ENCODE measurements at regions not wholly inside any gene's neighbourhood (a gene's known extent, or its start where the extent isn't known, plus 50 kb on each side); places are given as distances from the start of the nearest gene placed in this dataset.
"Not testable (repeated sequence)": the region's sequence is repeated elsewhere in the genome, so short reads cannot be mapped to it uniquely, and the experiment has no call there.

DNA sequence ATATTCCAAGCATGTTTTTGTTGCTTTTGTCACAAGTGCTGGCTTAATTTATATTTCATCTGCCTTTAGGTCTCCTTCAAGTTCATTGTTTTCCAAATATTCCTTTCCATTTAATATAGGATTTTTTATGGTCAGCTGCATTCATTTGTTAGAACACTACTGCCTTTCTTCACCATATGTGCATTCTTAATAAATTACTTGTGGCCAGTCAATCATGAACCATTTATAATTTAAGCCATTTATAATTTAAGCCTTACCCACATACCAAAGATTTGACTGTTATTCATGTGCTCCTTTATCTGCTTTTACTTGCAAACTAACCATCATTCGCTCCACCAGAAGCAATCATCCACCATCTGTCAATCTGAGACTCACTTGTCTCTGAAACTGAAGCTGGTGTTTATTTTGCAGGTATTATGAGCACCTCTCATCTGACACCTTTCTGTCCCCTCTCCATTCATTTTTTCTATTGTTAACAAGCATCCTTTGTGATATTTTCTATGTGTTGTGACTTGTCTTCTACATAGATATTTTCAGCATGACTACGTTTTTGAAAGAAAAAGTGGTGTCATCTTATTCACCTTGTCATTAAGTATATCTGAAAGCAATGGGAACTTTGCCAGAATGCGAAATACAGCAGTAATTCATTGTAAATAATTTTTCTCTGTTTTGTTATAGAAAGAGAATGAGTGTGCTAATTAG, 786.8 kb downstream of the KCNJ3 start:
- DNase-seq (ENCODE audit: extremely low read depth, insufficient read length): no peak
- Histone ChIP-seq H3K27me3 (replicated peaks; ENCODE audit: control insufficient read depth, insufficient read depth, low read length) (no peaks in the 10 kb centered on the region), H3K4me3 (replicated peaks; ENCODE audit: low read depth, low read length) (no peak overlapping the region), H3K36me3 (ENCODE audit: control insufficient read depth, insufficient read depth, low read length) (no peaks in the 10 kb centered on the region)
- no peak for TF ChIP-seq CTCF (IDR thresholded peaks at IDR 0.05; ENCODE audit: insufficient read depth, low read length, poor library complexity, severe bottlenecking)

GRCh38 chr2:155481141-155481540, 782.6 kb downstream of the KCNJ3 start:
- TF ChIP-seq CTCF (IDR thresholded peaks at IDR 0.05; ENCODE audit: insufficient read depth, low read length, poor library complexity, severe bottlenecking): no peak
- Histone ChIP-seq H3K4me3 (replicated peaks; ENCODE audit: low read depth, low read length) (no peak overlapping the region), H3K27me3 (replicated peaks; ENCODE audit: control insufficient read depth, insufficient read depth, low read length) (no peaks in the 10 kb centered on the region), H3K36me3 (ENCODE audit: control insufficient read depth, insufficient read depth, low read length) (no peaks in the 10 kb centered on the region)
- no peak for DNase-seq (ENCODE audit: extremely low read depth, insufficient read length)

DNA sequence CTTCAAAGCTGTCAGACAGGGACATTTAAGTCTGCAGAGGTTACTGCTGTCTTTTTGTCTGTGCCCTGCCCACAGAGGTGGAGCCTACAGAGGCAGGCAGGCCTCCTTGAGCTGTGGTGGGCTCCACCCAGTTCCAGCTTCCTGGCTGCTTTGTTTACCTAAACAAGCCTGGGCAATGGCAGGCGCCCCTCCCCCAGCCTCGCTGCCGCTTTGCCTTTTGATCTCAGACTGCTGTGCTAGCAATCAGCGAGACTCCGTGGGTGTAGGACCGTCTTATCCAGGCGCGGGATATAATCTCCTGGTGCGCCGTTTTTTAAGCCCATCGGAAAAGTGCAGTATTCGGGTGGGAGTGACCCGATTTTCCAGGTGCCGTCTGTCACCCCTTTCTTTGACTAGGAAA, 773.5 kb downstream of the KCNJ3 start:
- not testable (repeated sequence) for H3K27me3 ChIP-seq (replicated peaks; ENCODE audit: control insufficient read depth, insufficient read depth, low read length); DNase-seq (ENCODE audit: extremely low read depth, insufficient read length); H3K4me3 ChIP-seq (replicated peaks; ENCODE audit: low read depth, low read length); H3K36me3 ChIP-seq (ENCODE audit: control insufficient read depth, insufficient read depth, low read length)

DNA sequence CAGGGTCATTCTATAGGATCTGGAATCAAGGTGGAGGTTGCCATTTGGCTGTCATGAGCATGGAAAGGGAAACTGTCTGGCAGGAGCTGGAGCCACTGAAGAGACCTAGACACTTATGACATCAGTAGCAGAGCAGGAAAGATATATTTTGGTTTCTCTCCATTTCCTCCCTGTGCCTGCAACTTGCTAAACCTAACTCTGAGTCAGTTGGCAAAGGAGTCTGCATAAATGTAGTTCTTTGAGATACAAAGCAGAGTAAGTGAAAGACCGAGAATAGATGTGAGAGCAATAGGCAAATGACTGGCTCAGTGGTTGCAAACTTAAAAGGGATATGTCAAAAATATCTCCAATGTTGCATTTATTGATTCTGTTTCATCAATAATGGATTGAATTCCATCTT, 757.7 kb downstream of the KCNJ3 start:
- Histone ChIP-seq H3K36me3 (ENCODE audit: control insufficient read depth, insufficient read depth, low read length) (no peaks in the 10 kb centered on the region), H3K27me3 (replicated peaks; ENCODE audit: control insufficient read depth, insufficient read depth, low read length) (no peaks in the 10 kb centered on the region), H3K4me3 (replicated peaks; ENCODE audit: low read depth, low read length) (no peak overlapping the region)
- no peak for DNase-seq (ENCODE audit: extremely low read depth, insufficient read length)
- no peak for TF ChIP-seq CTCF (IDR thresholded peaks at IDR 0.05; ENCODE audit: insufficient read depth, low read length, poor library complexity, severe bottlenecking)

DNA sequence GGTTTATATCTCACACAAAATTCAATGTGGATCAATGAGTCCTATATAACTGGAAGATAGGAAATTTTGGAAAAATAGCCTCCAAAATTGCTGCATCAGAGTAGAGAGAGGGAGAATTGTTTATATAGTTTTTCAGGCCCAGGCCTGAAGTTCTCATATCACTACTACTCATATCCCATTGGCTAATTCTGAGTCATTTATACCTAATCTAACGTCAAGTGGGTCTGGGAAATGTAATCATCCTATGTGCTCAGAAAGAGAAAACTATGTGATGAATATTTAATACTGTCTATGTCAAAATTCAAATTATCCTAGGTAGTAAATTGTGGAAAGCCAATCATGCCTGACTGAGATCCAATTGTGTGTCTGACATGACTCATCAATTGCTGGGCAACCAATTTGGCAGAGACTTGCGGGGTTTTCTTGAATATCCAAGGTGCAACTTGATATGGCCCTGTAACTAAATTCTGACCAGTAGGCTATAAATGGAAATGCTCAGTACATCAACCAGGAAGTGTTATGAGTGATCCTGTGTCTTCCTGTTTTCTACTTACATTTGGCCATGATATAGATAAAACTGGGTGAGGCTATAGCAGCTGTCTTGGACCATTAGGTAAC, 744.4 kb downstream of the KCNJ3 start:
- no peak overlapping the region for H3K4me3 ChIP-seq (replicated peaks; ENCODE audit: low read depth, low read length)

More for the DNA sequence above, 744.4 kb downstream of the KCNJ3 start:
- no peak for TF ChIP-seq CTCF (IDR thresholded peaks at IDR 0.05; ENCODE audit: insufficient read depth, low read length, poor library complexity, severe bottlenecking)
- Histone ChIP-seq H3K27me3 (replicated peaks; ENCODE audit: control insufficient read depth, insufficient read depth, low read length) (no peaks in the 10 kb centered on the region), H3K36me3 (ENCODE audit: control insufficient read depth, insufficient read depth, low read length) (no peaks in the 10 kb centered on the region)
- no peak for DNase-seq (ENCODE audit: extremely low read depth, insufficient read length)
